Stimulated activated CD4-positive, alpha-beta T cell treated with anti-CD3 and anti-CD28 coated beads, Interleukin-15, amount 100 ng/mL, for 48 hours (primary cell): ENCODE measurements at regions not wholly inside any gene's neighbourhood (a gene's known extent, or its start where the extent isn't known, plus 50 kb on each side); places are given as distances from the start of the nearest gene placed in this dataset.

Experiments
- DNase-seq, 2 donors: peaks; one replicate each; pipeline ENCODE4 v3.0.0-alpha.2; 2020; ENCODE audit warnings: low read depth in 2 of 2

- DNase-seq = no peak
Observed at GRCh38 chr2:165033402-165033801, 78.1 kb upstream of the SLC38A11 start.

DNA sequence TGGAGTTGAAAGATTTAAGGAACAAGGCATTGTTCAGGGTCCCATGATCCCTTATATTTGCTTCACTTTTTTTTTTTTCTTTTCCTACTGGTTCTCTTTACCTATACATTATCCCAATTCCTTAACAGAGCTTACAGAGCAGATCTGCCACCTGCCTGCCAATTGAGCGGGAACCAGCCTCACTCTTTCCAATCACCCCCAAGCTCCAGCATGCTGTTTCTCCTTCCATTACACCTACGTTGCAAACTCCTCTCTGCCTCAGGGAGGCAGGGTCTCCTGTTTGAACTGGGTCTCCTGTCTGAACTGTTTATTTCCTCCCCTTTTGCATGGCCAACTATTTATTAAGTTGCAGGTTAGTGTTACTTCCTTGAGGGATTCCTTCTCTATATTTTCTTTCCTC, 77.2 kb upstream of the SLC38A11 start:
- no peak for DNase-seq

GRCh38 chr2:165024199-165024598, 68.9 kb upstream of the SLC38A11 start:
- no peak for DNase-seq

DNA sequence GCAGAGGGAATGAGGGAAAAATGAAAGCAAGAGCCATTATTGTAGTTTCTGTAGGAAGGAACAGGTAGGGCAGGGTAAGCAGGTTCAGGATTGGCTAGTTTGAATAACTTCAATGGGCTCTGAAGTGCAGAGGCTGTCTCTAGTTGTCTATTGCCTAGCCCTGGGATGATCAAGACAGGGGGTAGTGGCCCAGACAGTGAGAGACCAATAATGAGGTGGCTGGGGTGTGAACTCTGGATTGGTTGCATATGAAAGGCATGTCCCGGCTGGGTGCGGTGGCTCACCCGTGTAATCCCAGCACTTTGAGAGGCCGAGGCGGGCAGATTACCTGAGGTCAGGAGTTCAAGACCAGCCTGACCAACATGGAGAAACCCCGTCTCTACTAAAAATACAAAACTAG, 67.5 kb upstream of the SLC38A11 start:
- no peak for DNase-seq

- no peak for DNase-seq
Observed at GRCh38 chr2:165017966-165018596, 62.8 kb upstream of the SLC38A11 start.

DNA sequence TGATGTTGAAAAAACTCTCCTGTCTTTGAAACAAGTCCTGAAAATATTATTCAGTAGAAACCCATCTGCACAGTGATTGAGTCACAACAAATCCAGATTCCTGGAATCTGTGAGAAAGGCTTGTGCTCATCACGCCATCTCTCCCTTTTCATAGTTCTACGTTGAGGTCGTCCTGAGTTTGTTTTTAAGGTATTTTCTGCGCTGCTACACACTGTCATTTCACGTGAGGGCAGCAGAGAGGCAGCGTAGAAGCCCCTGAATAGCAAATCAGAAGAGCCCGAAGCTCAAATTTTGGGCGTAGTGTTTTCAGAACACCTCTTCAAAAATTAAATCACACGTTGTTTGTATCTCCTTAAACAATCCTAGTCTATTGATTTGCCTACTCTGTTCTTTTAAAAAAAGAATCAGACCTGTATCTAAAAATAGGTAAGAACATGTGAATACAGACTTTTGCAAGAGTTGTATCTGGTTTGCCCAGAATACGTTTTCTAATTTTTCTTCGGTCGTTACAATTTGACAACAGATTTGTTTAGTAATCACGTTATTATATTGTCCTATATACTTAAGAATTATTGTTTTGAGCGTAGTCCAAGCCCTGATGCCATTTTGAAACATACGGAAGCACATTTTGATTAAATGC, 61.6 kb upstream of the SLC38A11 start:
- DNase-seq = no peak

GRCh38 chr2:165015052-165015642, 59.8 kb upstream of the SLC38A11 start:
- DNase-seq = peak; percentile 19 to 48

GRCh38 chr2:165013944-165014619, 58.8 kb upstream of the SLC38A11 start:
- DNase-seq = no peak

DNA sequence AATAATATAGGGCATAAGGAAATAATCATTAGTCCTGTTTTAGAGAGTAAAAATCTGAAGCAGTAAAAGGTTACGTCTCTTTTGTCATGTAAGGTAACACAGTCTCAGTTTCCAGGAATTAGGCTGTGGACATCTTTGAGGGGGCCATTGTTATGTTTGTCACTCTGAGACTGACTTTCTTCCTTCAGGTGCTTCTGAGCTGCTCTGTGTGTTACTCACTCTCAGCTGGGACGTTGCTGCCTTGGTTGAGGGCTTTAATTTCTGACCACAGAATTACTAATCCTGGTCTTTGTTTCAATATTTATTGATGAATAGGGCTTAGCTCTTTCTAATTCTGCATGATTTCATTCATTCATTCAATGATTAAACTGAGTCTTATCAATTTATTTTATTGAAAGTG, 55.9 kb upstream of the SLC38A11 start:
- DNase-seq = no peak

DNA sequence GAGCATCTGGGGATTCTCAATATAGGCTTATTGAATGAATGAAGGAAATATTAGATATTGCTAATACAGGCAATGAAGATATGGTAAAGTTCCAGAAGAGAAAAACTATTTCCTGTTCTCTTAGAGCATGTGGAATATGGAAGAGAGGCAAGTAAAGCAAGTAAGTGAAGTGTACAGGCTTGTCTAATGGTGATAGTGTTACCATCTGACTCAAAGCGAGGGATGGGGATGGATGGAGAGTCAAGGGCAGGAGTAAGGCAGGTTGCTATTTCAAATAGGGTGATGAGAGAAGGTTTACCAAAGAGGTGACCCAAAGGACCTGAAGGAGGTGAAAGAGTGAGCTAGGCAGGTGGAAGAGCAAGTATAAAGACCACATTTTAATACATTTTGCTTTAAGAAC, 55.2 kb upstream of the SLC38A11 start:
- no peak for DNase-seq

DNA sequence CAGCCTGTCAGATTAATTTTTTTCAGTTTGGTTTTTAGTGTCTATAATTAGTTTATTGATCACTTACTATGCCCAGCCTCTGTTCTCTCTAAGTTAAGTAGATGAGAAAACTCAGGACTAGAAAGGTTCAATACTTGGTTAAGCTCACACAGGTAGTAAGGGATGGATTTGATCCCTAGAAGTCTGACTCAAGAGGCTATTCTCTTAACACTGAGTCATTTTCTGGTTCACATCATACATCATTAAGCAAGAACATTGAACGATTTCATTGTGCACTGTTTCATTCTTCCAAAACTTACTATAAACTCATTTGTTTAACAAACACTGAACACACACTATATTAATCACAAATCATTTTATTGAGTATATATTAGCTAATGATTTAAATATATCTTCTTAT, 54.1 kb upstream of the SLC38A11 start:
- no peak for DNase-seq

- no peak for DNase-seq
Observed at GRCh38 chr2:165008730-165009315, 53.5 kb upstream of the SLC38A11 start.

DNA sequence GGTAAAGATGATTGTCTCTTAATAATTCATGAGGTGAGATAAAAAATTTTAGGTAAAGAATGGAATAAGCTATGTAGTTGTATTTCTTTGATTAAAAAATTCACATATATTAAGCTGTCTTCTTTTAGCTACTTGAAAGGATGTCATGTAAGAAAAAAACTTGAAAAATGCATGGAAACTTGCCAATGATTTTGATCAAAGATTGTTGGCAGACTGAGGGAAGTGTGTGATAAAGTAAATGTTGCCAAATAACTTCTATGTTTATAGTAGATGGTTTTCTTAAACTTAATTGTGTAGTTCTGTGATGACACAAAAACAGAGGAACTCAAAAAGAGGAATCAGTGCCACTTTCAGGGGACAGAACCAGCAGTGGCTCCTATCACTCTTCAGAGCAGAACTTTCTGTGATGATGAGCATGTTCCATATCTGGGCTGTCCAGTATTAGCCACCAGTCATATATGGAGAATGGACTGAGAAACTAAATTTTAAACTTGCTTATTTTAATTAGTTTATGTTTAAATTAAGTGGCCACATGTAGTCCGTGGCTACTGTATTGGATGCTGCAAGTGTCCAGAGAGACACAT, 51.9 kb upstream of the SLC38A11 start:
- DNase-seq = no peak
